ENCODE measurements at regions not wholly inside any gene's neighbourhood (a gene's known extent, or its start where the extent isn't known, plus 50 kb on each side); places are given as distances from the start of the nearest gene placed in this dataset.
A peak's percentile ranks its signal among the peaks of the same experiment; 100 is the strongest.
"Not testable (repeated sequence)": the region's sequence is repeated elsewhere in the genome, so short reads cannot be mapped to it uniquely, and the experiment has no call there.

GRCh38 chr17:52532373-52532772 lies 373.9 kb upstream of the CA10 start:
- DNase-seq: no peak

GRCh38 chr17:52524096-52524637 lies 365.7 kb upstream of the CA10 start:
- no peak for DNase-seq

GRCh38 chr17:52517176-52517575 lies 358.7 kb upstream of the CA10 start:
- DNase-seq: no peak

GRCh38 chr17:52515927-52516326 lies 357.4 kb upstream of the CA10 start:
- no peak for DNase-seq

GRCh38 chr17:52505601-52506000 lies 347.1 kb upstream of the CA10 start:
- DNase-seq: no peak

GRCh38 chr17:52504081-52504480 lies 345.6 kb upstream of the CA10 start:
- no peak for DNase-seq

GRCh38 chr17:52495646-52496045 lies 337.1 kb upstream of the CA10 start:
- DNase-seq: no peak

GRCh38 chr17:52482271-52482670 lies 323.8 kb upstream of the CA10 start:
- DNase-seq: no peak

- DNase-seq: no peak
Observed at GRCh38 chr17:52477824-52478699, 319.5 kb upstream of the CA10 start.

- no peak for DNase-seq
Observed at GRCh38 chr17:52476638-52477313, 318.3 kb upstream of the CA10 start.

GRCh38 chr17:52470553-52470952 lies 312.0 kb upstream of the CA10 start:
- no peak for DNase-seq

GRCh38 chr17:52465407-52465806 lies 306.9 kb upstream of the CA10 start:
- no peak for DNase-seq

GRCh38 chr17:52451294-52451861 lies 292.9 kb upstream of the CA10 start:
- no peak for DNase-seq

GRCh38 chr17:52442350-52442749 lies 283.8 kb upstream of the CA10 start:
- no peak for DNase-seq

GRCh38 chr17:52420555-52421078 lies 262.1 kb upstream of the CA10 start:
- no peak for DNase-seq

GRCh38 chr17:52419229-52419641 lies 260.7 kb upstream of the CA10 start:
- DNase-seq: peak; percentile 14

- no peak for DNase-seq
Observed at GRCh38 chr17:52410781-52411180, 252.3 kb upstream of the CA10 start.

GRCh38 chr17:52409222-52409621 lies 250.7 kb upstream of the CA10 start:
- DNase-seq: not testable (repeated sequence)

GRCh38 chr17:52395308-52395707 lies 236.8 kb upstream of the CA10 start:
- DNase-seq: no peak

- no peak for DNase-seq
Observed at GRCh38 chr17:52390422-52390821, 231.9 kb upstream of the CA10 start.

GRCh38 chr17:52389632-52390031 lies 231.1 kb upstream of the CA10 start:
- no peak for DNase-seq

- DNase-seq: no peak
Observed at GRCh38 chr17:52388941-52389340, 230.4 kb upstream of the CA10 start.

- no peak for DNase-seq
Observed at GRCh38 chr17:52384695-52385094, 226.2 kb upstream of the CA10 start.

Data from tongue (tissue), 1 donor.